ENCODE measurements at regions not wholly inside any gene's neighbourhood (a gene's known extent, or its start where the extent isn't known, plus 50 kb on each side); places are given as distances from the start of the nearest gene placed in this dataset.

GRCh38 chr13:104196611-104197010 is 1130.4 kb upstream of the SLC10A2 start:
- TF ChIP-seq RAD21 (IDR thresholded peaks at IDR 0.05; ENCODE audit: low read depth) (no peak), TCF12 (IDR thresholded peaks at IDR 0.05; ENCODE audit: low read depth) (no peak), MAX (IDR thresholded peaks at IDR 0.05) (no peak), CEBPB (IDR thresholded peaks at IDR 0.05) (no peak), REST (IDR thresholded peaks at IDR 0.05; ENCODE audit: low read depth) (no peak), TAF1 (IDR thresholded peaks at IDR 0.05; ENCODE audit: low read depth) (no peak), ZBTB7A (IDR thresholded peaks at IDR 0.05; ENCODE audit: low read depth) (no peak), TEAD4 (IDR thresholded peaks at IDR 0.05) (no peak), NFIC (IDR thresholded peaks at IDR 0.05) (no peak), USF1 (IDR thresholded peaks at IDR 0.05) (no peak), EP300 (IDR thresholded peaks at IDR 0.05; ENCODE audit: borderline replicate concordance) (no peak), FOXM1 (IDR thresholded peaks at IDR 0.05; ENCODE audit: borderline replicate concordance, low read depth) (no peak), EGR1 (IDR thresholded peaks at IDR 0.05) (no peak), YY1 (IDR thresholded peaks at IDR 0.05; ENCODE audit: low read depth) (no peak), CREB1 (IDR thresholded peaks at IDR 0.05; ENCODE audit: low read depth) (no peak)

GRCh38 chr13:104181526-104182231 is 1115.5 kb upstream of the SLC10A2 start:
- TF ChIP-seq ZBTB7A (IDR thresholded peaks at IDR 0.05; ENCODE audit: low read depth) (no peak), YY1 (IDR thresholded peaks at IDR 0.05; ENCODE audit: low read depth) (no peak), NFIC (IDR thresholded peaks at IDR 0.05) (no peak), TAF1 (IDR thresholded peaks at IDR 0.05; ENCODE audit: low read depth) (no peak), REST (IDR thresholded peaks at IDR 0.05; ENCODE audit: low read depth) (no peak), MAX (IDR thresholded peaks at IDR 0.05) (no peak), USF1 (IDR thresholded peaks at IDR 0.05) (no peak), EGR1 (IDR thresholded peaks at IDR 0.05) (no peak), FOXM1 (IDR thresholded peaks at IDR 0.05; ENCODE audit: borderline replicate concordance, low read depth) (no peak), TEAD4 (IDR thresholded peaks at IDR 0.05) (no peak), TCF12 (IDR thresholded peaks at IDR 0.05; ENCODE audit: low read depth) (no peak), RAD21 (IDR thresholded peaks at IDR 0.05; ENCODE audit: low read depth) (no peak), CEBPB (IDR thresholded peaks at IDR 0.05) (no peak), EP300 (IDR thresholded peaks at IDR 0.05; ENCODE audit: borderline replicate concordance) (no peak), CREB1 (IDR thresholded peaks at IDR 0.05; ENCODE audit: low read depth) (no peak)

GRCh38 chr13:104170980-104171555 is 1104.9 kb upstream of the SLC10A2 start:
- TF ChIP-seq REST (IDR thresholded peaks at IDR 0.05; ENCODE audit: low read depth) (no peak), ZBTB7A (IDR thresholded peaks at IDR 0.05; ENCODE audit: low read depth) (no peak), TCF12 (IDR thresholded peaks at IDR 0.05; ENCODE audit: low read depth) (no peak), TEAD4 (IDR thresholded peaks at IDR 0.05) (no peak), MAX (IDR thresholded peaks at IDR 0.05) (no peak), NFIC (IDR thresholded peaks at IDR 0.05) (no peak), USF1 (IDR thresholded peaks at IDR 0.05) (no peak), EP300 (IDR thresholded peaks at IDR 0.05; ENCODE audit: borderline replicate concordance) (no peak), CEBPB (IDR thresholded peaks at IDR 0.05) (no peak), YY1 (IDR thresholded peaks at IDR 0.05; ENCODE audit: low read depth) (no peak), TAF1 (IDR thresholded peaks at IDR 0.05; ENCODE audit: low read depth) (no peak), RAD21 (IDR thresholded peaks at IDR 0.05; ENCODE audit: low read depth) (no peak), CREB1 (IDR thresholded peaks at IDR 0.05; ENCODE audit: low read depth) (no peak), EGR1 (IDR thresholded peaks at IDR 0.05) (no peak), FOXM1 (IDR thresholded peaks at IDR 0.05; ENCODE audit: borderline replicate concordance, low read depth) (no peak)
